Heart left ventricle (tissue), 16 donors: ENCODE measurements at regions not wholly inside any gene's neighbourhood (a gene's known extent, or its start where the extent isn't known, plus 50 kb on each side); places are given as distances from the start of the nearest gene placed in this dataset.

Source experiments
- ATAC-seq, 4 donors: fragments of 200-7000 bp; cut with Tn5 transposase; one replicate each; pipeline ENCODE4 v1.9.1; 2020 to 2022; ENCODE audit warnings: moderate library complexity in 4 of 4, mild to moderate bottlenecking in 3 of 4, moderate number of reproducible peaks in 1 of 4
- DNase-seq, 5 donors: peaks; one replicate each; pipeline ENCODE4 v3.0.0-alpha.2; 2020
- H3K27ac ChIP-seq, 12 donors: fragments of 200-600 bp; sonication (generic) in 4 of 12; one replicate each; pipeline versions ENCODE4 v1.5.0 to v1.8.0; 2016 to 2022; ENCODE audit warnings: mild to moderate bottlenecking in 2 of 12
- H3K27me3 ChIP-seq, 9 donors: fragments of 200-600 bp; sonication (generic) in 2 of 9; one replicate each; pipeline versions ENCODE4 v1.5.1 to v1.8.0; 2016 to 2022; ENCODE audit warnings: mild to moderate bottlenecking in 3 of 9
- H3K36me3 ChIP-seq, 9 donors: fragments of 200-600 bp; sonication (generic) in 2 of 9; one replicate each; pipeline versions ENCODE4 v1.5.0 to v1.8.0; 2018 to 2022; ENCODE audit warnings: mild to moderate bottlenecking in 2 of 9
- H3K4me1 ChIP-seq, 12 donors: fragments of 200-600 bp; sonication (generic) in 4 of 12; one replicate each; pipeline versions ENCODE4 v1.5.0 to v1.8.0; 2016 to 2022; ENCODE audit warnings: mild to moderate bottlenecking in 3 of 12
- H3K4me3 ChIP-seq, 12 donors: fragments of 200-600 bp; sonication (generic) in 4 of 12; one replicate each; pipeline versions ENCODE4 v1.5.0 to v1.8.0; 2017 to 2022; ENCODE audit warnings: mild to moderate bottlenecking in 9 of 12, moderate library complexity in 4 of 12
- H3K9me3 ChIP-seq, 12 donors: fragments of 200-600 bp; sonication (generic) in 4 of 12; one replicate each; pipeline versions ENCODE4 v1.5.0 to v1.8.0; 2016 to 2022; ENCODE audit warnings: mild to moderate bottlenecking in 1 of 12
- POLR2A ChIP-seq, 2 donors: fragments of 450-650 bp; IDR thresholded peaks; one replicate each; pipeline ENCODE4 v1.6.1; 2017; ENCODE audit warnings: antibody characterized with exemption in 2 of 2, mild to moderate bottlenecking in 2 of 2, moderate library complexity in 2 of 2
- WGBS, 4 donors: extraction: QIAGEN DNeasy Blood & Tissue Kit in 2 of 4; methylation state at CpG; one replicate each; pipeline versions ENCODE4 v1.1.5 to v1.1.7; 2013 to 2018; 5-methylcytosine and 5-hydroxymethylcytosine counted together
- intact Hi-C, 10 donors: fragments of 100-400 bp; cut with DNase I; formaldehyde crosslinking; loops; one replicate each; pipeline versions ENCODE4 v1.11.1 to v1.14.2; 2022
- TF ChIP-seq, protein P1 (sequence below), 12 donors: fragments of 200-600 bp; sonication (generic) in 4 of 12; IDR thresholded peaks; one replicate each; pipeline versions ENCODE4 v1.5.0 to v1.8.0; 2018 to 2022; ENCODE audit warnings: antibody characterized with exemption in 12 of 12, mild to moderate bottlenecking in 5 of 12
- donor health status: ischemic (EF 13 %, LVEDD 7.1; RV severe dilation, severe dysfunction).
- donor health status: healthy with polysubstance abuse.
- donor health status: DM: no; HTN: yes; CAD: no.
- donor health status: DM: no; HTN: no; CAD: no.
- donor health status: ischemic (EF 25% LVEDD 6.9; RV normal size, moderate dysfunction).
- donor health status: ischemic (EF 25% LVEDD 5.7; RV mildly dilated, moderate dysfunction).
- donor health status: healthy.
- donor health status: DM: yes; HTN: yes; CAD: no.
- donor health status: ischemic (EF 35%, LVEDD 5.7; RV mildly dilated, moderate dysfunction).
- donor health status: nonischemic (EF 11% LVEDD 7.7; RV severe dilation, severe dysfunction).
- donor health status: DM: yes; HTN: yes; CAD: no.
- donor health status: PGD.
- donor health status: ischemic (EF 29% LVEDD 5.4; RV normal size, mild dysfunction).
- donor health status: nonischemic (EF 23%, LVEDD 6.1; RV moderate dilation, normal function).

DNA sequence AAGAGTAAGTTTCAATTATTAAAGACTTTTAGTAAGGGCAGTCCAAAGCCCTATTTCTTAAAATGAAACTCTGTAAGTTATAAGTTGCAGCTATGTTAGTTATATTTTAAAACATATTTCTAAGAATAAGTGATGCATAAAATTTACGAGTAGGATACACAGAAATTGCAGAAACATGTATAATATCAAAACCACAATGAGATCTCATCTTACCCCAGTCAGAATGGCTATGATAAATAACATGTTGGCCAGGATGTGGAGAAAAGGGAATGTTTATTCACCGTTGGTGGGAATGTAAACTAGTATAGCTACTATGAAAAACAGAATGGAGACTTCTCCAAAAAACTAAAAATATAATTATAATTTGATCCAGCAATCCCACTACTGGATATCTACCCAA is 201.2 kb downstream of the CBLN2 start:
- no peaks in the 10 kb centered on the region for H3K9me3 ChIP-seq

DNA sequence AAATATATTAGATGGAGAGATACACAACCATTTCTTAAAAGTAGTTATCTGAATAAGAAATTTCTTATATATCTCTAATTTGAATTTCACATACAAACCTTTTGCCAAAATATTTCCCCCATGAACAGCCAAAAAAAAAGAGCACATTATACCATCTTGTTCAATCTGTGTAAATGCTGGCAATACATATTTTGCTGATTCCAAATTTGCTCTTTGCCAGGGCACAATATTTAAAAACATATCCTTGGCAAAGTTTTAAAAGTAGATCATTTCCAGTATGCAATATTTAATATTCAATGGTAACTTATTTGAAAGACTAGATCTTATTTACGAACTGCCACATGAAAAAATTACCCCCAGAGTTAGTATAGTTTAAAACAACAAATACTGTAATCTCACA is 204.2 kb downstream of the CBLN2 start:
- H3K4me1 ChIP-seq, result no peaks in the 10 kb centered on the region
- no peaks in the 10 kb centered on the region for H3K9me3 ChIP-seq
- no peaks in the 10 kb centered on the region for H3K27me3 ChIP-seq
- intact Hi-C loops, result loop anchor here in 1 of 10 donors (10.0 kb wide), 1 partner anchor 55 kb away; no protein-coding TSS in a partner anchor
- no peak overlapping the region for H3K27ac ChIP-seq
- H3K36me3 ChIP-seq, result no peaks in the 10 kb centered on the region
- 77 to 83% (median 80%) methylated on average over 1 of the region's 1 CpG for WGBS, 4 donors
- H3K4me3 ChIP-seq, result no peak overlapping the region
- TF ChIP-seq, protein P1, sequence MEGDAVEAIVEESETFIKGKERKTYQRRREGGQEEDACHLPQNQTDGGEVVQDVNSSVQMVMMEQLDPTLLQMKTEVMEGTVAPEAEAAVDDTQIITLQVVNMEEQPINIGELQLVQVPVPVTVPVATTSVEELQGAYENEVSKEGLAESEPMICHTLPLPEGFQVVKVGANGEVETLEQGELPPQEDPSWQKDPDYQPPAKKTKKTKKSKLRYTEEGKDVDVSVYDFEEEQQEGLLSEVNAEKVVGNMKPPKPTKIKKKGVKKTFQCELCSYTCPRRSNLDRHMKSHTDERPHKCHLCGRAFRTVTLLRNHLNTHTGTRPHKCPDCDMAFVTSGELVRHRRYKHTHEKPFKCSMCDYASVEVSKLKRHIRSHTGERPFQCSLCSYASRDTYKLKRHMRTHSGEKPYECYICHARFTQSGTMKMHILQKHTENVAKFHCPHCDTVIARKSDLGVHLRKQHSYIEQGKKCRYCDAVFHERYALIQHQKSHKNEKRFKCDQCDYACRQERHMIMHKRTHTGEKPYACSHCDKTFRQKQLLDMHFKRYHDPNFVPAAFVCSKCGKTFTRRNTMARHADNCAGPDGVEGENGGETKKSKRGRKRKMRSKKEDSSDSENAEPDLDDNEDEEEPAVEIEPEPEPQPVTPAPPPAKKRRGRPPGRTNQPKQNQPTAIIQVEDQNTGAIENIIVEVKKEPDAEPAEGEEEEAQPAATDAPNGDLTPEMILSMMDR (IDR thresholded peaks at IDR 0.05), result no peak
- TF ChIP-seq POLR2A (IDR thresholded peaks at IDR 0.05), result no peak
- DNase-seq (no peak), ATAC-seq (no peak)

More for the DNA sequence above, 201.2 kb downstream of the CBLN2 start:
- H3K27me3 ChIP-seq, result no peaks in the 10 kb centered on the region
- H3K4me1 ChIP-seq, result no peaks in the 10 kb centered on the region
- H3K27ac ChIP-seq, result no peak overlapping the region
- intact Hi-C loops, result no loop called here
- ATAC-seq (no peak), DNase-seq (no peak)
- no peaks in the 10 kb centered on the region for H3K36me3 ChIP-seq
- H3K4me3 ChIP-seq, result no peak overlapping the region
- TF ChIP-seq POLR2A (IDR thresholded peaks at IDR 0.05), result no peak
- TF ChIP-seq, protein P1 (IDR thresholded peaks at IDR 0.05), result no peak
- WGBS, 4 donors, result 46 to 67% (median 53%) methylated on average over 2 of the region's 2 CpGs

DNA sequence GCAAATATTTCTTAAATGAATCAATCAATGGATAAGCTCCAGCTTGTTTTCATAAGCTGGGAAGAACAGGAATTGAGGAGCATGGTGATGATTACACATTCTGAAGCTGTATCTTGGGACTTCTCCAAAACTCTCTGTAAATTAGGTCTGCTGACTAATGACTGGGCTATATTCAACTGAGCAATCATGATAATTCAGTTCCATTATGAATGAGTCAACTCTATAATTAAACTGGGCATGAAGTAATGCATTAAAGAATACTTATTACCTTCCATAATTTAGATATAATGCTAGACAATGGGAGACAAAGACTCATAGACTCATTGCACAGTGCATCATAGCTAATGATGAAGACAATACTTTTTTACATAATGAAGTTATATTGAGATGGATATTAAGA is 207.4 kb downstream of the CBLN2 start:
- Histone ChIP-seq H3K4me3 (no peak overlapping the region), H3K27ac (no peak overlapping the region), H3K27me3 (no peaks in the 10 kb centered on the region), H3K36me3 (no peaks in the 10 kb centered on the region), H3K9me3 (no peaks in the 10 kb centered on the region), H3K4me1 (no peaks in the 10 kb centered on the region)
- DNase-seq (no peak), ATAC-seq (no peak)
- intact Hi-C loops, result loop anchor here in 1 of 10 donors (10.0 kb wide), 1 partner anchor 58 kb away; no protein-coding TSS in a partner anchor
- TF ChIP-seq, protein P1 (IDR thresholded peaks at IDR 0.05), result no peak
- no peak for TF ChIP-seq POLR2A (IDR thresholded peaks at IDR 0.05)

DNA sequence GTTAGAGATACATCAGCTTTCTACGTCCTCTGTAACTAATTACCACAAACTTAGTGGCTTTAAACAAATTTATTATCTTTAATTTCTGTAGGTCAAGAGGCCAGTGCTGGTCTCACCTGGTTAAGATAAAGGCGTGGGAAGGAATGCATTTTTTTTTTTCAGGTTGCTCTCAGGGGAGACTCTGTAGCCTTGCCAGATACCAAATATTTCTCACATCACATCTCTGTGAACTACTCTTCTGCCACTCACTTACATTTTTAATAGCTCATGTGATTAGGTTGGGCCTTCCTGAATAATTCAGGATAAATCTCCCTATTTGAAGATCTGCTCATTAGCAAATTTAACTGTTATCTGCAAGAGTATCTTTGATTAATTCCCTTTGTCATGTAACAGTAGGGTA is 214.6 kb downstream of the CBLN2 start:
- DNase-seq, result no peak
- TF ChIP-seq POLR2A (IDR thresholded peaks at IDR 0.05), result no peak
- TF ChIP-seq, protein P1 (IDR thresholded peaks at IDR 0.05), result no peak
- Histone ChIP-seq H3K4me3 (no peak overlapping the region), H3K27me3 (no peaks in the 10 kb centered on the region), H3K36me3 (no peaks in the 10 kb centered on the region), H3K27ac (no peak overlapping the region), H3K4me1 (no peaks in the 10 kb centered on the region), H3K9me3 (peaks cover 0 to 7% (median 0%) of the 10 kb centered on the region in 12 donors)
- intact Hi-C loops, result loop anchor here in 1 of 10 donors (10.0 kb wide), 1 partner anchor 65 kb away; no protein-coding TSS in a partner anchor
- 48 to 62% (median 52%) methylated on average over 2 of the region's 2 CpGs for WGBS, 4 donors
- ATAC-seq, result no peak
